Uterus (tissue), 2 donors: ENCODE measurements at regions not wholly inside any gene's neighbourhood (a gene's known extent, or its start where the extent isn't known, plus 50 kb on each side); places are given as distances from the start of the nearest gene placed in this dataset.

Experiments used
- CTCF ChIP-seq, 4 experiments: fragments of 200-600 bp in 2 of 4; fragments of 450-650 bp in 2 of 4; sonication (generic) in 2 of 4; IDR thresholded peaks; one replicate each; pipeline ENCODE4 v1.5.1; 2016 to 2019; ENCODE audit warnings: antibody characterized with exemption in 4 of 4, mild to moderate bottlenecking in 2 of 4, moderate library complexity in 1 of 4
- POLR2A ChIP-seq, 2 donors: fragments of 450-650 bp; IDR thresholded peaks; one replicate each; pipeline ENCODE4 v1.6.1; 2016; ENCODE audit warnings: antibody characterized with exemption in 2 of 2, mild to moderate bottlenecking in 1 of 2, moderate library complexity in 1 of 2

- TF ChIP-seq CTCF (IDR thresholded peaks at IDR 0.05) (no peak), POLR2A (IDR thresholded peaks at IDR 0.05) (no peak)
Measured at GRCh38 chr19:27691991-27692390, 1521.0 kb downstream of the UQCRFS1 start.
